Activated CD4-positive, alpha-beta T cell treated with anti-CD3 and anti-CD28 coated beads, Interleukin-2, amount 50 U/mL, for 16 hours (primary cell): ENCODE measurements at regions not wholly inside any gene's neighbourhood (a gene's known extent, or its start where the extent isn't known, plus 50 kb on each side); places are given as distances from the start of the nearest gene placed in this dataset.

Experiments used
- DNase-seq: peaks from one replicate; pipeline ENCODE4 v3.0.0-alpha.2; 2020

- DNase-seq = no peak
Observed at GRCh38 chr3:193851941-193852674, 259.1 kb downstream of the OPA1 start.

GRCh38 chr3:193852901-193853300, 259.9 kb downstream of the OPA1 start:
- no peak for DNase-seq

- DNase-seq = no peak
Observed at GRCh38 chr3:193853511-193854219, 260.7 kb downstream of the OPA1 start.

- DNase-seq = no peak
Observed at GRCh38 chr3:193857996-193858395, 265.0 kb downstream of the OPA1 start.

GRCh38 chr3:193859195-193859594, 266.2 kb downstream of the OPA1 start:
- DNase-seq = no peak

- no peak for DNase-seq
Observed at GRCh38 chr3:193861012-193861411, 268.0 kb downstream of the OPA1 start.

GRCh38 chr3:193862843-193863242, 269.8 kb downstream of the OPA1 start:
- no peak for DNase-seq

GRCh38 chr3:193863657-193864357, 270.8 kb downstream of the OPA1 start:
- DNase-seq = no peak

GRCh38 chr3:193865339-193865738, 270.6 kb upstream of the HES1 start:
- DNase-seq = no peak

- DNase-seq = no peak
Observed at GRCh38 chr3:193865896-193866480, 270.0 kb upstream of the HES1 start.

GRCh38 chr3:193868590-193868989, 267.4 kb upstream of the HES1 start:
- no peak for DNase-seq

- DNase-seq = peak; percentile 14
Observed at GRCh38 chr3:193869221-193870201, 266.4 kb upstream of the HES1 start.

GRCh38 chr3:193870376-193871219, 265.4 kb upstream of the HES1 start:
- no peak for DNase-seq

- DNase-seq = no peak
Observed at GRCh38 chr3:193871220-193871485, 264.8 kb upstream of the HES1 start.

GRCh38 chr3:193872265-193872753, 263.6 kb upstream of the HES1 start:
- DNase-seq = peak; percentile 50

- no peak for DNase-seq
Observed at GRCh38 chr3:193873426-193874201, 262.3 kb upstream of the HES1 start.

GRCh38 chr3:193874512-193874911, 261.4 kb upstream of the HES1 start:
- no peak for DNase-seq

- no peak for DNase-seq
Observed at GRCh38 chr3:193874997-193875593, 260.9 kb upstream of the HES1 start.

GRCh38 chr3:193875601-193876321, 260.2 kb upstream of the HES1 start:
- DNase-seq = no peak
